HepG2 (cell line): ENCODE measurements at regions not wholly inside any gene's neighbourhood (a gene's known extent, or its start where the extent isn't known, plus 50 kb on each side); places are given as distances from the start of the nearest gene placed in this dataset.

ENCODE experiments used
- RORA ChIP-seq: sonication (generic); formaldehyde crosslinking; IDR thresholded peaks from 2 replicates; pipeline ENCODE4 v1.5.0; 2020; ENCODE audit warnings: mild to moderate bottlenecking, missing genetic modification reagents, moderate library complexity
- RXRB ChIP-seq: IDR thresholded peaks from 2 replicates; pipeline ENCODE4 v1.6.1; 2016; ENCODE audit warnings: borderline replicate concordance, missing genetic modification reagents, missing compliant biosample characterization
- SRF ChIP-seq: IDR thresholded peaks from 2 replicates; pipeline ENCODE4 v1.6.1; 2011; ENCODE audit warnings: mild to moderate bottlenecking, low read depth, low read length, moderate library complexity
- ZNF18 ChIP-seq: sonication (generic); formaldehyde crosslinking; IDR thresholded peaks from 2 replicates; pipeline ENCODE4 v1.8.0; 2022; ENCODE audit warnings: mild to moderate bottlenecking, missing genetic modification reagents; ENCODE audit not compliant: insufficient replicate concordance
- ZNF264 ChIP-seq: sonication (generic); formaldehyde crosslinking; IDR thresholded peaks from 2 replicates; pipeline ENCODE4 v1.4.0; 2020; ENCODE audit warnings: missing genetic modification reagents
- ZNF687 ChIP-seq: sonication (generic); formaldehyde crosslinking; IDR thresholded peaks from 2 replicates; pipeline ENCODE4 v1.5.1; 2020; ENCODE audit warnings: mild to moderate bottlenecking, missing genetic modification reagents, moderate library complexity
- ZNF747 ChIP-seq: sonication (generic); formaldehyde crosslinking; IDR thresholded peaks from 2 replicates; pipeline ENCODE4 v1.8.1; 2023; ENCODE audit warnings: missing genetic modification reagents, mild to moderate bottlenecking, borderline replicate concordance
- TF ChIP-seq, protein P1 (sequence below), 2 experiments: IDR thresholded peaks; 2 replicates each; pipeline ENCODE4 v1.6.1; 2011 to 2012; ENCODE audit warnings: low read length in 2 of 2, borderline replicate concordance in 1 of 2, low read depth in 1 of 2, mild to moderate bottlenecking in 1 of 2, moderate library complexity in 1 of 2

DNA sequence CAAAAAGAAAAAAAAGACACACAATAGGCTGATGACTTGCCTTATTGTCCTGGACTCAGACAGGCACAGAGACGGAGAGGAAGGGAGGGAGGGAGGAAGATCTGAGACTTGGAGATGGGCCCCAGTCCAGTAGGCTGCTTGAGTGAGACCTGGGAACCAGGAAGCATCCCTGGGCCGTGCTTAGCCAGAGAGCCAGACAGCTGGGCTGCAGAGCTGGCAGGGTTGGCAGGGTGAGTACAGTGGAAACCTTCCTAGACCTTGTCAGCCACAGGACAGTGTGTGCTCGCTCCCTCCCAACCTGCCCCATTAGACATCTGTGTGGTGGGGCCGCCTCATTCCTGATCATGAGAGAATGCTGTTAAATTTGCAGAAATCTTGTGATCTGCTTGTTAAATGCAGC is 107.9 kb upstream of the ALDH1A3 start (continued):
- TF ChIP-seq ZNF18 (no peak), RXRB (CRISPR knock-in tag) (no peak), SRF (no peak), ZNF747 (CRISPR knock-in tag) (no peak), ZNF264 (CRISPR knock-in tag) (no peak), ZNF687 (no peak), RORA (CRISPR knock-in tag) (no peak)
- TF ChIP-seq, protein P1, sequence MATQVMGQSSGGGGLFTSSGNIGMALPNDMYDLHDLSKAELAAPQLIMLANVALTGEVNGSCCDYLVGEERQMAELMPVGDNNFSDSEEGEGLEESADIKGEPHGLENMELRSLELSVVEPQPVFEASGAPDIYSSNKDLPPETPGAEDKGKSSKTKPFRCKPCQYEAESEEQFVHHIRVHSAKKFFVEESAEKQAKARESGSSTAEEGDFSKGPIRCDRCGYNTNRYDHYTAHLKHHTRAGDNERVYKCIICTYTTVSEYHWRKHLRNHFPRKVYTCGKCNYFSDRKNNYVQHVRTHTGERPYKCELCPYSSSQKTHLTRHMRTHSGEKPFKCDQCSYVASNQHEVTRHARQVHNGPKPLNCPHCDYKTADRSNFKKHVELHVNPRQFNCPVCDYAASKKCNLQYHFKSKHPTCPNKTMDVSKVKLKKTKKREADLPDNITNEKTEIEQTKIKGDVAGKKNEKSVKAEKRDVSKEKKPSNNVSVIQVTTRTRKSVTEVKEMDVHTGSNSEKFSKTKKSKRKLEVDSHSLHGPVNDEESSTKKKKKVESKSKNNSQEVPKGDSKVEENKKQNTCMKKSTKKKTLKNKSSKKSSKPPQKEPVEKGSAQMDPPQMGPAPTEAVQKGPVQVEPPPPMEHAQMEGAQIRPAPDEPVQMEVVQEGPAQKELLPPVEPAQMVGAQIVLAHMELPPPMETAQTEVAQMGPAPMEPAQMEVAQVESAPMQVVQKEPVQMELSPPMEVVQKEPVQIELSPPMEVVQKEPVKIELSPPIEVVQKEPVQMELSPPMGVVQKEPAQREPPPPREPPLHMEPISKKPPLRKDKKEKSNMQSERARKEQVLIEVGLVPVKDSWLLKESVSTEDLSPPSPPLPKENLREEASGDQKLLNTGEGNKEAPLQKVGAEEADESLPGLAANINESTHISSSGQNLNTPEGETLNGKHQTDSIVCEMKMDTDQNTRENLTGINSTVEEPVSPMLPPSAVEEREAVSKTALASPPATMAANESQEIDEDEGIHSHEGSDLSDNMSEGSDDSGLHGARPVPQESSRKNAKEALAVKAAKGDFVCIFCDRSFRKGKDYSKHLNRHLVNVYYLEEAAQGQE (IDR thresholded peaks at IDR 0.05; ENCODE audit: borderline replicate concordance in 1 of 2, low read depth in 1 of 2, low read length in 2 of 2): no peak
